Osteoblast (primary cell): ENCODE measurements at regions not wholly inside any gene's neighbourhood (a gene's known extent, or its start where the extent isn't known, plus 50 kb on each side); places are given as distances from the start of the nearest gene placed in this dataset.

Experiments
- DNase-seq: peaks from one replicate; pipeline ENCODE4 v3.0.0; 2011; ENCODE audit warnings: low spot score, mixed read lengths; ENCODE audit not compliant: insufficient read length; ENCODE audit errors: missing footprints
- H2AFZ ChIP-seq: 2 replicates; pipeline ENCODE4 v1.6.0; 2011; ENCODE audit warnings: mild to moderate bottlenecking, low read length
- H3K27ac ChIP-seq: 2 replicates; pipeline ENCODE4 v1.5.1; 2011; ENCODE audit warnings: mild to moderate bottlenecking, low read depth, low read length, moderate library complexity
- H3K27me3 ChIP-seq: 2 replicates; pipeline ENCODE4 v1.6.0; 2012; ENCODE audit warnings: mild to moderate bottlenecking, control low read depth, inconsistent platforms, low read length, moderate library complexity; ENCODE audit not compliant: insufficient read depth
- H3K36me3 ChIP-seq: 2 replicates; pipeline ENCODE4 v1.5.1; 2011; ENCODE audit warnings: mild to moderate bottlenecking, low read length, control low read depth, moderate library complexity; ENCODE audit not compliant: insufficient read depth
- H3K4me1 ChIP-seq: 2 replicates; pipeline ENCODE4 v1.5.1; 2011; ENCODE audit warnings: mild to moderate bottlenecking, low read length, control low read depth, moderate library complexity; ENCODE audit not compliant: insufficient read depth
- H3K4me2 ChIP-seq: 2 replicates; pipeline ENCODE4 v1.6.0; 2011; ENCODE audit warnings: mild to moderate bottlenecking, low read length; ENCODE audit not compliant: insufficient read depth
- H3K4me3 ChIP-seq: fragments of 200-600 bp; sonication (generic); 3 replicates; pipeline ENCODE4 v1.5.1; 2012; ENCODE audit warnings: mild to moderate bottlenecking, low read length, inconsistent platforms; ENCODE audit not compliant: insufficient read depth
- H3K79me2 ChIP-seq: 2 replicates; pipeline ENCODE4 v1.6.0; 2012; ENCODE audit warnings: mild to moderate bottlenecking, low read length, control low read depth, inconsistent platforms; ENCODE audit not compliant: insufficient read depth
- H3K9me3 ChIP-seq: 2 replicates; pipeline ENCODE4 v1.5.1; 2011; ENCODE audit warnings: low read depth, low read length, control low read depth
- H4K20me1 ChIP-seq: 2 replicates; pipeline ENCODE4 v1.6.0; 2012; ENCODE audit warnings: mild to moderate bottlenecking, low read length, control low read depth; ENCODE audit not compliant: insufficient read depth
- TF ChIP-seq, protein P1 (sequence below): IDR thresholded peaks from 2 replicates; pipeline ENCODE4 v1.5.1; 2011; ENCODE audit warnings: mild to moderate bottlenecking, low read depth, low read length, moderate library complexity; ENCODE audit errors: extremely low read depth

DNA sequence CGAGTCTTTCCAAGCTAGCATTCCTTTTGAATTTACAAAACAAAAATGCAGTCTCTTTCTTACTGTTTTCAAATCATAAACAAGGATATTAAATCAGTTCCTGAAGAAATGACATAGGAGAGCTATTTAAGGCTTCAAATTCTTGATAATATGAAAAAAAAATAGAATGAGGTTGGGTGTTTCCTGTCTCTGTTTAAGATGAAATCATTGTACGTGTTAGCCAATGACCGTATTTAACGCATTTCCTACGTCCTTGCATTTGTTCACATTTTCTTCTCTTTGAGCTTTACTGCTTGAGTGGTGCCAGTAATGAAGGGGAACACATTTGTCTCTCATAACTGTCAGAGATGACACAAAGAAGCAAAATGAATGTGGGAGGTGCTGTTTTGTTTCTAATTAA, 821.3 kb downstream of the DIAPH3 start:
- H3K79me2 ChIP-seq = no peaks in the 10 kb centered on the region
- no peak overlapping the region for H3K4me2 ChIP-seq
- no peak for DNase-seq
- H3K4me1 ChIP-seq = no peaks in the 10 kb centered on the region
- H3K36me3 ChIP-seq = no peaks in the 10 kb centered on the region
- H4K20me1 ChIP-seq = no peaks in the 10 kb centered on the region
- TF ChIP-seq, protein P1, sequence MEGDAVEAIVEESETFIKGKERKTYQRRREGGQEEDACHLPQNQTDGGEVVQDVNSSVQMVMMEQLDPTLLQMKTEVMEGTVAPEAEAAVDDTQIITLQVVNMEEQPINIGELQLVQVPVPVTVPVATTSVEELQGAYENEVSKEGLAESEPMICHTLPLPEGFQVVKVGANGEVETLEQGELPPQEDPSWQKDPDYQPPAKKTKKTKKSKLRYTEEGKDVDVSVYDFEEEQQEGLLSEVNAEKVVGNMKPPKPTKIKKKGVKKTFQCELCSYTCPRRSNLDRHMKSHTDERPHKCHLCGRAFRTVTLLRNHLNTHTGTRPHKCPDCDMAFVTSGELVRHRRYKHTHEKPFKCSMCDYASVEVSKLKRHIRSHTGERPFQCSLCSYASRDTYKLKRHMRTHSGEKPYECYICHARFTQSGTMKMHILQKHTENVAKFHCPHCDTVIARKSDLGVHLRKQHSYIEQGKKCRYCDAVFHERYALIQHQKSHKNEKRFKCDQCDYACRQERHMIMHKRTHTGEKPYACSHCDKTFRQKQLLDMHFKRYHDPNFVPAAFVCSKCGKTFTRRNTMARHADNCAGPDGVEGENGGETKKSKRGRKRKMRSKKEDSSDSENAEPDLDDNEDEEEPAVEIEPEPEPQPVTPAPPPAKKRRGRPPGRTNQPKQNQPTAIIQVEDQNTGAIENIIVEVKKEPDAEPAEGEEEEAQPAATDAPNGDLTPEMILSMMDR = no peak
- no peaks in the 10 kb centered on the region for H3K27me3 ChIP-seq
- H3K9me3 ChIP-seq = no peaks in the 10 kb centered on the region
- H3K27ac ChIP-seq = no peak overlapping the region
- no peak overlapping the region for H3K4me3 ChIP-seq
- no peak overlapping the region for H2AFZ ChIP-seq

- Histone ChIP-seq H4K20me1 (no peaks in the 10 kb centered on the region), H3K4me2 (no peak overlapping the region), H3K36me3 (no peaks in the 10 kb centered on the region), H3K79me2 (no peaks in the 10 kb centered on the region), H3K27me3 (no peaks in the 10 kb centered on the region), H3K27ac (no peak overlapping the region), H3K4me1 (no peaks in the 10 kb centered on the region), H3K9me3 (no peaks in the 10 kb centered on the region), H3K4me3 (no peak overlapping the region), H2AFZ (no peak overlapping the region)
- TF ChIP-seq, protein P1 = no peak
- no peak for DNase-seq
Observed at GRCh38 chr13:59343132-59343531, 820.6 kb downstream of the DIAPH3 start.

- Histone ChIP-seq H2AFZ (no peak overlapping the region), H3K4me1 (no peaks in the 10 kb centered on the region), H3K4me2 (no peak overlapping the region), H3K79me2 (no peaks in the 10 kb centered on the region), H3K4me3 (no peak overlapping the region), H3K27me3 (no peaks in the 10 kb centered on the region), H3K27ac (no peak overlapping the region), H3K9me3 (no peaks in the 10 kb centered on the region), H3K36me3 (no peaks in the 10 kb centered on the region), H4K20me1 (no peaks in the 10 kb centered on the region)
- TF ChIP-seq, protein P1 = no peak
- no peak for DNase-seq
Observed at GRCh38 chr13:59343993-59344822, 819.5 kb downstream of the DIAPH3 start.

GRCh38 chr13:59345311-59345710, 818.4 kb downstream of the DIAPH3 start:
- no peaks in the 10 kb centered on the region for H4K20me1 ChIP-seq
- H2AFZ ChIP-seq = no peak overlapping the region
- H3K4me2 ChIP-seq = no peak overlapping the region
- TF ChIP-seq, protein P1 = no peak
- H3K4me3 ChIP-seq = no peak overlapping the region
- H3K36me3 ChIP-seq = no peaks in the 10 kb centered on the region
- no peaks in the 10 kb centered on the region for H3K27me3 ChIP-seq
- H3K79me2 ChIP-seq = no peaks in the 10 kb centered on the region
- DNase-seq = no peak
- no peaks in the 10 kb centered on the region for H3K4me1 ChIP-seq
- H3K27ac ChIP-seq = no peak overlapping the region
- no peaks in the 10 kb centered on the region for H3K9me3 ChIP-seq
